A204.1 (cell line): ENCODE measurements at regions not wholly inside any gene's neighbourhood (a gene's known extent, or its start where the extent isn't known, plus 50 kb on each side); places are given as distances from the start of the nearest gene placed in this dataset.

ENCODE experiments used
- FAIRE-seq: peaks from 2 replicates; lab custom pipeline; 2012; peaks lifted over from hg19 to GRCh38; lab: Jason Lieb, UNC

GRCh38 chr3:29057326-29057725 lies 223.5 kb upstream of the RBMS3 start:
- no peak for FAIRE-seq

GRCh38 chr3:29064085-29064484 lies 216.8 kb upstream of the RBMS3 start:
- FAIRE-seq = no peak

GRCh38 chr3:29065211-29065785 lies 215.6 kb upstream of the RBMS3 start:
- no peak for FAIRE-seq

GRCh38 chr3:29067007-29067406 lies 213.9 kb upstream of the RBMS3 start:
- FAIRE-seq = no peak

GRCh38 chr3:29070959-29071634 lies 209.8 kb upstream of the RBMS3 start:
- FAIRE-seq = no peak

GRCh38 chr3:29072611-29073010 lies 208.3 kb upstream of the RBMS3 start:
- no peak for FAIRE-seq

- FAIRE-seq = no peak
Measured at GRCh38 chr3:29077356-29077755, 203.5 kb upstream of the RBMS3 start.

GRCh38 chr3:29079358-29079757 lies 201.5 kb upstream of the RBMS3 start:
- no peak for FAIRE-seq

- no peak for FAIRE-seq
Measured at GRCh38 chr3:29080967-29081366, 199.9 kb upstream of the RBMS3 start.

GRCh38 chr3:29083081-29083480 lies 197.8 kb upstream of the RBMS3 start:
- FAIRE-seq = no peak

GRCh38 chr3:29083676-29084075 lies 197.2 kb upstream of the RBMS3 start:
- FAIRE-seq = no peak

- FAIRE-seq = no peak
Measured at GRCh38 chr3:29088579-29088978, 192.3 kb upstream of the RBMS3 start.

- FAIRE-seq = no peak
Measured at GRCh38 chr3:29090912-29091597, 189.8 kb upstream of the RBMS3 start.

GRCh38 chr3:29091599-29092189 lies 189.2 kb upstream of the RBMS3 start:
- no peak for FAIRE-seq

- FAIRE-seq = no peak
Measured at GRCh38 chr3:29092348-29092747, 188.5 kb upstream of the RBMS3 start.

- no peak for FAIRE-seq
Measured at GRCh38 chr3:29099296-29099695, 181.6 kb upstream of the RBMS3 start.

- no peak for FAIRE-seq
Measured at GRCh38 chr3:29099775-29100174, 181.1 kb upstream of the RBMS3 start.

- FAIRE-seq = no peak
Measured at GRCh38 chr3:29100292-29100691, 180.6 kb upstream of the RBMS3 start.

- FAIRE-seq = no peak
Measured at GRCh38 chr3:29128001-29128400, 152.9 kb upstream of the RBMS3 start.

GRCh38 chr3:29137601-29138000 lies 143.3 kb upstream of the RBMS3 start:
- no peak for FAIRE-seq

GRCh38 chr3:29138171-29138570 lies 142.7 kb upstream of the RBMS3 start:
- no peak for FAIRE-seq

- no peak for FAIRE-seq
Measured at GRCh38 chr3:29140666-29141065, 140.2 kb upstream of the RBMS3 start.

- FAIRE-seq = no peak
Measured at GRCh38 chr3:29141197-29141917, 139.5 kb upstream of the RBMS3 start.
